HEK293 (cell line): ENCODE measurements at regions not wholly inside any gene's neighbourhood (a gene's known extent, or its start where the extent isn't known, plus 50 kb on each side); places are given as distances from the start of the nearest gene placed in this dataset.

ENCODE experiments used
- ATF2 ChIP-seq: fragments of 450-650 bp; formaldehyde crosslinking; IDR thresholded peaks from 2 replicates; pipeline ENCODE4 v1.5.1; 2016; ENCODE audit warnings: missing biosample characterization, missing genetic modification characterization, low read depth
- CTCF ChIP-seq: fragments of 450-650 bp; formaldehyde crosslinking; IDR thresholded peaks from 2 replicates; pipeline ENCODE4 v1.5.1; 2016; ENCODE audit warnings: missing biosample characterization, missing genetic modification characterization
- GLI2 ChIP-seq: fragments of 450-650 bp; formaldehyde crosslinking; IDR thresholded peaks from 2 replicates; pipeline ENCODE4; 2017; ENCODE audit warnings: missing biosample characterization, missing genetic modification characterization, low read depth, borderline replicate concordance
- GLI4 ChIP-seq: fragments of 450-650 bp; formaldehyde crosslinking; IDR thresholded peaks from 2 replicates; pipeline ENCODE4 v1.5.1; 2016; ENCODE audit warnings: missing biosample characterization, missing genetic modification characterization
- GLIS1 ChIP-seq: fragments of 450-650 bp; formaldehyde crosslinking; IDR thresholded peaks from 2 replicates; pipeline ENCODE4 v1.5.1; 2016; ENCODE audit warnings: missing biosample characterization, missing genetic modification characterization
- KLF1 ChIP-seq: fragments of 450-650 bp; formaldehyde crosslinking; IDR thresholded peaks from 2 replicates; pipeline ENCODE4 v1.5.1; 2016; ENCODE audit warnings: missing biosample characterization, missing genetic modification characterization
- SCRT2 ChIP-seq: fragments of 450-650 bp; formaldehyde crosslinking; IDR thresholded peaks from 2 replicates; pipeline ENCODE4 v1.5.1; 2016; ENCODE audit warnings: missing biosample characterization, missing genetic modification characterization
- SP3 ChIP-seq: fragments of 450-650 bp; formaldehyde crosslinking; IDR thresholded peaks from 2 replicates; pipeline ENCODE4 v1.5.1; 2016; ENCODE audit warnings: missing biosample characterization, missing genetic modification characterization
- ZBTB49 ChIP-seq: fragments of 450-650 bp; formaldehyde crosslinking; IDR thresholded peaks from 2 replicates; pipeline ENCODE4 v1.5.1; 2016; ENCODE audit warnings: missing biosample characterization, missing genetic modification characterization, low read depth
- ZNF112 ChIP-seq: fragments of 450-650 bp; formaldehyde crosslinking; IDR thresholded peaks from 2 replicates; pipeline ENCODE4 v1.5.0; 2017; ENCODE audit warnings: missing biosample characterization, missing genetic modification characterization
- ZNF132 ChIP-seq: fragments of 450-650 bp; formaldehyde crosslinking; IDR thresholded peaks from 2 replicates; pipeline ENCODE4 v1.5.1; 2017; ENCODE audit warnings: missing biosample characterization, missing genetic modification characterization, borderline replicate concordance
- ZNF138 ChIP-seq: fragments of 450-650 bp; formaldehyde crosslinking; IDR thresholded peaks from 2 replicates; pipeline ENCODE4 v1.5.1; 2016; ENCODE audit warnings: missing biosample characterization, missing genetic modification characterization, borderline replicate concordance
- ZNF146 ChIP-seq: fragments of 450-650 bp; formaldehyde crosslinking; IDR thresholded peaks from 2 replicates; pipeline ENCODE4 v1.5.1; 2016; ENCODE audit warnings: missing biosample characterization, missing genetic modification characterization
- ZNF174 ChIP-seq: fragments of 450-650 bp; formaldehyde crosslinking; IDR thresholded peaks from 2 replicates; pipeline ENCODE4 v1.5.0; 2017; ENCODE audit warnings: missing biosample characterization, mild to moderate bottlenecking, missing genetic modification characterization
- ZNF184 ChIP-seq: fragments of 450-650 bp; IDR thresholded peaks from 2 replicates; pipeline ENCODE4 v1.5.1; 2018; ENCODE audit warnings: missing biosample characterization, mild to moderate bottlenecking, missing genetic modification characterization
- ZNF214 ChIP-seq: fragments of 450-650 bp; formaldehyde crosslinking; IDR thresholded peaks from 2 replicates; pipeline ENCODE4 v1.5.1; 2017; ENCODE audit warnings: missing biosample characterization, mild to moderate bottlenecking, missing genetic modification characterization, borderline replicate concordance
- ZNF24 ChIP-seq: fragments of 450-650 bp; formaldehyde crosslinking; IDR thresholded peaks from 2 replicates; pipeline ENCODE4 v1.5.1; 2016; ENCODE audit warnings: missing biosample characterization, missing genetic modification characterization
- ZNF26 ChIP-seq: fragments of 450-650 bp; formaldehyde crosslinking; IDR thresholded peaks from 2 replicates; pipeline ENCODE4 v1.5.1; 2016; ENCODE audit warnings: missing biosample characterization, missing genetic modification characterization
- ZNF416 ChIP-seq: fragments of 450-650 bp; formaldehyde crosslinking; IDR thresholded peaks from 2 replicates; pipeline ENCODE4 v1.5.1; 2016; ENCODE audit warnings: missing biosample characterization, missing genetic modification characterization
- ZNF449 ChIP-seq: fragments of 450-650 bp; formaldehyde crosslinking; IDR thresholded peaks from 2 replicates; pipeline ENCODE4 v1.5.1; 2017; ENCODE audit warnings: missing biosample characterization, mild to moderate bottlenecking, missing genetic modification characterization, moderate library complexity
- ZNF639 ChIP-seq: fragments of 450-650 bp; formaldehyde crosslinking; IDR thresholded peaks from 2 replicates; pipeline ENCODE4 v1.5.1; 2016; ENCODE audit warnings: missing biosample characterization, missing genetic modification characterization
- ZNF677 ChIP-seq: fragments of 450-650 bp; IDR thresholded peaks from 2 replicates; pipeline ENCODE4 v1.5.0; 2018; ENCODE audit warnings: missing biosample characterization, mild to moderate bottlenecking, missing genetic modification characterization, moderate library complexity
- ZNF701 ChIP-seq: fragments of 450-650 bp; formaldehyde crosslinking; IDR thresholded peaks from 2 replicates; pipeline ENCODE4 v1.5.1; 2016; ENCODE audit warnings: missing biosample characterization, missing genetic modification characterization
- ZNF707 ChIP-seq: fragments of 450-650 bp; formaldehyde crosslinking; IDR thresholded peaks from 2 replicates; pipeline ENCODE4 v1.5.1; 2016; ENCODE audit warnings: missing biosample characterization, missing genetic modification characterization
- ZNF777 ChIP-seq: fragments of 450-650 bp; formaldehyde crosslinking; IDR thresholded peaks from 2 replicates; pipeline ENCODE4 v1.5.1; 2017; ENCODE audit warnings: missing biosample characterization, missing genetic modification characterization, borderline replicate concordance
- ZSCAN23 ChIP-seq: fragments of 450-650 bp; formaldehyde crosslinking; IDR thresholded peaks from 2 replicates; pipeline ENCODE4 v1.5.1; 2016; ENCODE audit warnings: missing biosample characterization, missing genetic modification characterization
- ZXDB ChIP-seq: fragments of 450-650 bp; formaldehyde crosslinking; IDR thresholded peaks from 2 replicates; pipeline ENCODE4 v1.5.1; 2016; ENCODE audit warnings: missing biosample characterization, missing genetic modification characterization

- peak; percentile 65; the same call in 1 of the 2 replicates for TF ChIP-seq ZNF449
- TF ChIP-seq ZNF214: no peak
- peak; percentile 83; the same call in 1 of the 2 replicates for TF ChIP-seq ATF2 (tag by site-specific recombination)
- TF ChIP-seq ZNF707 (tag by site-specific recombination): no peak
- no peak for TF ChIP-seq ZSCAN23
- TF ChIP-seq ZXDB (tag by site-specific recombination): peak; percentile 80
- no peak for TF ChIP-seq GLIS1
- no peak for TF ChIP-seq ZNF138
- TF ChIP-seq ZNF677 (tag by site-specific recombination): no peak
- no peak for TF ChIP-seq ZNF701
- TF ChIP-seq ZBTB49 (tag by site-specific recombination): no peak
- TF ChIP-seq ZNF24 (tag by site-specific recombination): peak; percentile 66; the same call in 1 of the 2 replicates
- TF ChIP-seq KLF1 (tag by site-specific recombination): no peak
- no peak for TF ChIP-seq ZNF132
- no peak for TF ChIP-seq GLI4 (tag by site-specific recombination)
- 0 out of 2 replicates have a peak, but pooled peaks have one; percentile 18 for TF ChIP-seq ZNF184 (tag by site-specific recombination)
- no peak for TF ChIP-seq ZNF26 (tag by site-specific recombination)
- TF ChIP-seq ZNF777 (tag by site-specific recombination): no peak
- TF ChIP-seq CTCF: peak; percentile 91
- no peak for TF ChIP-seq GLI2 (tag by site-specific recombination)
- TF ChIP-seq ZNF112 (tag by site-specific recombination): no peak
- TF ChIP-seq ZNF416 (tag by site-specific recombination): no peak
- peak; percentile 38; the same call in 1 of the 2 replicates for TF ChIP-seq SCRT2 (tag by site-specific recombination)
- peak; percentile 45; the same call in 1 of the 2 replicates for TF ChIP-seq ZNF639 (tag by site-specific recombination)
- no peak for TF ChIP-seq ZNF174
- no peak; the same call in 1 of the 2 replicates for TF ChIP-seq SP3 (tag by site-specific recombination)
- no peak for TF ChIP-seq ZNF146 (tag by site-specific recombination)
These were observed 666.4 kb upstream of the ZNF608 start (continued) for GRCh38 chr5:125412561-125413495.
